CD4-positive, alpha-beta T cell treated with Interleukin-1 beta for 1 hour (primary cell): ENCODE measurements at regions not wholly inside any gene's neighbourhood (a gene's known extent, or its start where the extent isn't known, plus 50 kb on each side); places are given as distances from the start of the nearest gene placed in this dataset.

Experiments used
- DNase-seq, 2 donors: peaks; one replicate each; pipeline ENCODE4 v3.0.0-alpha.2; 2020 to 2022

GRCh38 chr1:109826446-109826845, 62.7 kb upstream of the EPS8L3 start:
- DNase-seq, result no peak

- DNase-seq, result no peak
These were observed 60.8 kb upstream of the EPS8L3 start for GRCh38 chr1:109824349-109825115.

DNA sequence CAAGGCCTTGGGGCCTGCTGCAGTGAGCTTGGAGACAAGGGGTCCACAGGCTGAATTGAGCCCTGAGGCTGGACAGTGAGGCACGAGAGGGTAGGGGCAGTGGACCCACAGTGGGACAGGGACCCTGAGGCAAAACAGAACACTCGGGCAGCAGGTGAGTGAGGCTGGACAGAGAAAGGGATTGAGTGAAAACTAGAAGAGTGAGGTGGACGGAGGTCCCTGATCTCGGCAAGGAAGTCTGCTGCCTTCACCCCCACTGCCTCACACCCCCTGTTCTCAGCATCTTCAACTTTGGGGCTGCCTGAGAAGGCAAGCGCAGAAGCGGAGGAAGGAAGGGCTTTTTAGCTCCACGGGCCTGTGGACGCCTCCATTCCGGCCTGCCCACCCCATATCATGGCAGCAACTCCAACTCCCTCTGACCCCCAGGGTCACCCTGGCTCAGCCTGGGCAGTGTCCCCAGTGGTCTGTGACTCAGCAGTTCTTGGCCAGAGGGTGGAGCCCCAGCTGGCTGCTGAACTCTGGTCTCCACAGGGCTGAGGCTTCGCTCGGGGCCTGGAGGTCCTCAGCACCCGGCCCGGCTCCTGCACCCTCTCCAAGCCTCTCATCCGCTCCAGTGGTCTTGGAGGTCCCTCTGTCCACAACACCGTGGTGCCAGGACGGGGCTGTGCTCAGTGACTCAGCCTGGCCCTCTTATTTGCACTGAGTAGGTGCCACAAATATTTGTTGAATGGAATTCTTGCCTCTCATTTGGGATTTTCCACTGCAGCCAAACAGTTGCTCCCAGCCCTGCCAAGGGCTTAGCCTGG, 60.0 kb upstream of the EPS8L3 start:
- no peak for DNase-seq

DNA sequence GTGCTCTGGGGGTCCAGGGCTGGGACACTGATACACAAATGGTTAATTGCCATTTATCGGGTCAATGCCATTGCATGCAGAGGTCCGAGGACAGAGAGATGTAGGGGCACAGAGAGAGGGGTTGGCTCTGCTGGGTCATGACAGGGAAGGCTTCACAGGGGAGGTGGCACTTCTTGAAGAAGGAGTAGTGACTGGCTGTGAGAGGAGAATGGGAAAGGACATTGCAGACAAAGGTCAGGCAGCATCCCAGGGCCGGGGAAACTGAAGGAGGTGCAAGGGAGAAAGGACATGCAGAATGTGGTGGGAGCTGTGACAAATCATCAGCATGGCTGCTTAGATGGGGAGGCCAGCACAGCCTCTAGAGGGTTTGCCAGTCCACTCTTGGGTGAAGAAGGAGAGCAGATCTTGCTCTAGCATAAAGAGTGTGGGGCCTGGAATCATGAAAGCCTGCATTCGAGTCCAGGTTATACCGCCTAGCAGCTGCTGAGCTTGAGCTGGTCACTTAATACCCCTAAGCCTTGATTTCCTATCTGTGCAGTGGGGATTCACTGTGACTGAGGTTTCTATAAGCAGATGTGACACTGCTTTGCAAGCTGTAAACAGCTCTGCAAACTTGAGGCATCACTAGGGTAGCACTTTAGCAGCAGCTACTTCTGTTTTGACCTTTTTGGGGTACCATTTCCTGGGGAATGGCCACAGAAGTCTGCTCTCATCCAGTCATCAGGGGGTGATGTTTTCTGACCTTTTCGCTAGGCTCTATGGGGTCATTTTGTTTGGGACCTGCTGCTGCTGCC, 59.2 kb upstream of the EPS8L3 start:
- DNase-seq, result no peak

- peak in 1 of 2 donors; percentile 75 for DNase-seq
These were observed 58.4 kb upstream of the EPS8L3 start for GRCh38 chr1:109821831-109822745.

GRCh38 chr1:109821221-109821669, 57.5 kb upstream of the EPS8L3 start:
- peak in 1 of 2 donors; percentile 83 for DNase-seq

- no peak for DNase-seq
These were observed 56.2 kb upstream of the EPS8L3 start for GRCh38 chr1:109819906-109820305.

DNA sequence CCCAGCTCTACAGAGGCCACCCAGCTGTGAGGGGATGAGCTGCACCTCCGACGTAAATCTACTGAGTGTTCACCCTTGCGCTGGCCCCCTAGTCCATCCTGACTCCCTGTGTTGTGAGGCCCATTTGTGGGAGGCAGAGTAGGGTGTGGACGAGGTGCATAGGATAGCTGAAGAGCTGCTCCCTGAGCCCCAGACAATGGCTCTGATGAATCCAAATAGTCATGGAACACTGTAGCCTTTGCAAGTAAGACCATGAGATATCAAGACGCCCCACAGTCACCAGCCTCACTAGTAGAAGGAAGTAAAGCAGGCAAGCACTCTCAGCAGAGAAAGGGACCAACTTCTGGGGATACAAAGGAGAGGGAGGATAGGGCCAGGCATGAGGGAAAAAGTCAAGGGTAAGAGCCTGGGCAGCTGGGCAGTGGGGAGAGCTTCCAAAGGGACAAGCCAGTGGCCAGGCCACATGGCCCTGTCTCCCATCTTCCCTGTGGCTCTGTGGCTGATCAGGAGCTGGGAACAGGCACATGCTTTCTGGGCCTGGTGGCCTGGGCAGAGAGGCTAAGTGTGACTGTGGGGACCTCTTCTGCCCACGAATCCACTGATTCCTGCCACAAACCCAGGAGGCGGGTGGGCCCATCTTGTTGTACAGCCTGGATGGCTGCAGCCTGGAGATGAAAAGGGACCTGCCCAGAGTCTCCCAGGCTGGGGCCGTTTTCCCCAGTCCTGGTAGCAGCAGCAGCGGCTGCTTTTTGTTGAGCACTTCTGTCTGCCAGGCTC, 55.5 kb upstream of the EPS8L3 start:
- DNase-seq, result no peak

- no peak for DNase-seq
These were observed 54.7 kb upstream of the EPS8L3 start for GRCh38 chr1:109818271-109818987.

DNA sequence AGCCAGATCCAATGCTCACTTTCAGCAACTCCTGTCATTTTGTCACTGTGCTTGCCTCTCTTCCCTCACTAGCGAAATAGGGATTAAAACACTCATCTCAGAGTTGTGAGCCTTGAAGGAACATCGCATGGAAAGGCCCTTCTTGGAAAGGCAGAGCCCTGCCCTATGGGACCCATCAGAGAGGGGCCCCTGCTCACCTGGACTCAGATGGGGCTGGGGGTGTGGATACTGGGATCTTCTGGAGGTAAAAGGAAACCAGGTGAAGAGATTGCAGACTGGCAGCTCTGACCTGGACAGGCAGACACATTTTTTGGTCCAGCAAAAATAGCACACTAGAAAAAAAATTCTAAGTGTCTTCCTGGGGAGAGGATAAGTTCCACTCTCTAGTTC, 54.2 kb upstream of the EPS8L3 start:
- DNase-seq, result no peak

DNA sequence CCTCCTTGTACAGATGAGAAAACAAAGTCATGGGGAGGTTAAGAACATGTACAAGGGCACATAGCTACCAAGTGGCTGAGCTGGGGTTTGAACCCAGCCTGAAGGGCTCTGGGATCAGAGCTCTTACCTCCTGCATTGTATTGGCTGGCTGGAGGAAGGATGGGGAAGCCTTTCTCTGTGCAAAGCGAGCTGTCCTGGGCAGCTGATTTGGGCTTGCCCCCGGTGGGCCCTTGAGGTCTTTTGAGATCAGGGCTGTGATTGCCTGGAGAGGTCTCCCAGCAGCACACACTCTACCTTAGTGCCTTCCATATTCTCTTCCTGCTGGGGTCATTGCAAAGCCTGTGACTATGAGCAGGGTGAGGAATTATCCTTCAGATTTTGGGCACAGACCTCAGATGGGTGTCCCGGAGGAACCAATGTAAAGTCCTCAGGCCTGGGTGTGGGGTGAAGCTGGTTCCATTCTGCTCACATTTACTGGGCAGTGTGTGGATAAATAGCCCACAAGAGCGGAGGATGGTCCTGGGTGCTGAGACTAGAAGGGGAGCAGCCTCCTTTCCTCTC, 53.3 kb upstream of the EPS8L3 start:
- no peak for DNase-seq

- DNase-seq, result peak in 1 of 2 donors; percentile 68
These were observed 52.6 kb upstream of the EPS8L3 start for GRCh38 chr1:109816175-109816811.

GRCh38 chr1:109815809-109816174, 52.1 kb upstream of the EPS8L3 start:
- DNase-seq, result no peak

DNA sequence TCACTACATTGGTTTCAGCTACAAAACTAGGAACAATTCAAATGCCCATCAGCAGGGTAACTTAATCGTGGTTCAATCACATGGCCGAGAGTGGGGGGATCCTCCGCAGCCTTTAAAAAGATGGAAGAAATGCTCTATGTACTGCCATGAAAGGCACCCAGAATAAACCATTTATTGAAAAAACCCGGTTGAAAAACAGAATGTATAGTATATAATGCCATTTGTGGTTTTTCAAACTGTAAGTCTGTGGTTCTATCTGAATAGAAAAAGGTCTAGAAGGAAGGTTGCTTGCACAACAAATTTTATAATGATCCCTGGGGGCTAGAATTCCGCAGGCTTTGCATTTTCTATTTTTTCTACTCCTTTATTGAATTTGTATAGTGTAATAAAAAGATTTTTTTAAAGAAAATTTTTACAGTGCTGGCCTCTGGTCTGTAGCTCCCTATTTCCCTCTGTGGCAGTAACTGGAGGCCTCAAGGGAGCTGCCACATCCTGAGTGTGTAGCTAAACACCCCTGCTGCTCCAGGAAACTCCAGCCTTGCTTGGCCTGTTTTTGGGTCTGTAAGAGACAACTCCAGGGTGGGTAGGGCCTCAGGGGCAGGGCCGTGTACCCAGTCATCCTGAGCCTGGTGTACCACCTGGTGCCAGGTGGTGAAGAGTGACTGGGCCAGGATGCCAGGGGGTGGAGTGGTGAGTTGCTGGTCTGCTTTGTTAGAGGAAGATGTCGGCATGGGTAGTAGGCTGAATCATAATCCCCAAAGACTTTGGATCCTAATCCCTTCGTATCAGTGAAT, 51.5 kb upstream of the EPS8L3 start:
- DNase-seq, result no peak

DNA sequence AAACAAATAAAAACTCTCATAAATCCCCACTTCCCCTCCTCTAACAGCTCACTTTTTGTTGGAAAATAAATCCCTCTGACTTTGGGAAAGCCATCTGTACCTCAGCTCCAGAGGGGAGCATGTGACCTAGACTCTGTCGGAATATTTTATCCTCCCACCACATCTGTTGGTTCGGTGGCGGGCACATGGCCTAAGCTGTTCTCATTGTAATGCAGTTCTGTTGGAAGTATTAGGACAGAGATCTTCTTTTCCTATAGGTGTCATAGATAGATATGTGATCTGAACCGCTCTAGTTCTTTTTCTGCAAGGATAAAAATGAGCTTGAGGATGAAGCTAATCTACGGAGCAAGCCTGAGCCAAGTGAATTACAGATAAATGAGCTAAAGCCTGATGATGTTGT, 50.5 kb upstream of the EPS8L3 start:
- no peak for DNase-seq
